SU-DHL-6 (cell line): ENCODE measurements at regions not wholly inside any gene's neighbourhood (a gene's known extent, or its start where the extent isn't known, plus 50 kb on each side); places are given as distances from the start of the nearest gene placed in this dataset.

Experiments
- H2AFZ ChIP-seq: fragments of 200-600 bp; sonication (generic); 2 replicates; pipeline ENCODE4 v1.6.1; 2014; ENCODE audit warnings: low read depth, mild to moderate bottlenecking, moderate library complexity, mixed read lengths, antibody characterized with exemption, low read length; ENCODE audit not compliant: severe bottlenecking
- H3F3A ChIP-seq: fragments of 200-600 bp; shearing (Covaris generic); 2 replicates; pipeline ENCODE4 v1.6.0; 2016; ENCODE audit warnings: antibody characterized with exemption, mild to moderate bottlenecking; ENCODE audit not compliant: insufficient read depth
- H3K27ac ChIP-seq: fragments of 200-600 bp; sonication (generic); 2 replicates; pipeline ENCODE4 v1.5.1; 2016; ENCODE audit warnings: low read depth, mild to moderate bottlenecking, low read length, moderate library complexity, mixed read lengths
- H3K27me3 ChIP-seq: fragments of 200-600 bp; sonication (generic), shearing (Covaris generic); 2 replicates; pipeline ENCODE4 v1.6.0; 2014; ENCODE audit warnings: mild to moderate bottlenecking, low read length
- H3K36me3 ChIP-seq: fragments of 200-600 bp; sonication (generic); 2 replicates; pipeline ENCODE4 v1.6.1; 2014; ENCODE audit warnings: mild to moderate bottlenecking, low read length, mixed read lengths
- H3K4me2 ChIP-seq: fragments of 300-600, 200-600 bp; shearing (Covaris generic), sonication (generic); 2 replicates; pipeline ENCODE4 v1.6.0; 2014; ENCODE audit warnings: low read length, low read depth, mild to moderate bottlenecking; ENCODE audit not compliant: poor library complexity, severe bottlenecking
- H3K4me3 ChIP-seq: fragments of 200-600 bp; sonication (generic); 2 replicates; pipeline ENCODE4 v1.5.1; 2014; ENCODE audit warnings: antibody characterized with exemption, low read length, mild to moderate bottlenecking, mixed read lengths; ENCODE audit not compliant: insufficient read depth, poor library complexity, severe bottlenecking
- H3K79me2 ChIP-seq: fragments of 200-600 bp; sonication (generic); 2 replicates; pipeline ENCODE4 v1.6.1; 2014; ENCODE audit warnings: mild to moderate bottlenecking, low read length, moderate library complexity; ENCODE audit not compliant: insufficient read depth
- H3K9ac ChIP-seq: fragments of 200-600 bp; sonication (generic); 2 replicates; pipeline ENCODE4 v1.7.0; 2014; ENCODE audit warnings: mild to moderate bottlenecking, low read length
- H3K9me2 ChIP-seq: fragments of 200-600 bp; sonication (generic); replicated peaks from 2 replicates; pipeline ENCODE4 v1.6.1; 2014; ENCODE audit warnings: low read length; ENCODE audit not compliant: insufficient read depth
- H3K9me3 ChIP-seq: fragments of 200-600 bp; sonication (generic); 2 replicates; pipeline ENCODE4 v1.6.1; 2014; ENCODE audit warnings: low read length, mixed read lengths; ENCODE audit not compliant: insufficient read depth
- H4K20me1 ChIP-seq: fragments of 200-600 bp; sonication (generic); 2 replicates; pipeline ENCODE4 v1.6.1; 2014; ENCODE audit warnings: low read depth, mild to moderate bottlenecking, antibody characterized with exemption, low read length, moderate library complexity, mixed read lengths
- CTCF ChIP-seq: fragments of 200-600 bp; sonication (generic); IDR thresholded peaks from one replicate; pipeline ENCODE4 v1.5.1; 2017; ENCODE audit warnings: antibody characterized with exemption, mild to moderate bottlenecking, low read length, moderate library complexity; ENCODE audit not compliant: insufficient read depth, poor library complexity, severe bottlenecking
- EZH2phosphoT487 ChIP-seq: fragments of 200-600 bp; sonication (generic), shearing (Covaris generic); conservative IDR thresholded peaks from 2 replicates; pipeline ENCODE4 v1.6.1; 2018; ENCODE audit warnings: mild to moderate bottlenecking, antibody characterized with exemption, low read length, moderate library complexity, mixed read lengths

- TF ChIP-seq CTCF (no peak), EZH2phosphoT487 (no peak)
- Histone ChIP-seq H3F3A (no peaks in the 10 kb centered on the region), H3K9ac (no peak overlapping the region), H3K9me2 (no peaks in the 10 kb centered on the region), H2AFZ (no peak overlapping the region), H3K27ac (no peak overlapping the region), H3K4me3 (no peak overlapping the region), H3K4me2 (no peak overlapping the region), H3K27me3 (no peaks in the 10 kb centered on the region), H4K20me1 (no peaks in the 10 kb centered on the region), H3K36me3 (no peaks in the 10 kb centered on the region), H3K79me2 (no peaks in the 10 kb centered on the region), H3K9me3 (no peaks in the 10 kb centered on the region)
Measured at GRCh38 chr3:106510206-106510605, 641.4 kb upstream of the CBLB start.

GRCh38 chr3:106512846-106513245, 644.0 kb upstream of the CBLB start:
- H3K9me2 ChIP-seq: no peaks in the 10 kb centered on the region
- H3K27ac ChIP-seq: no peak overlapping the region
- no peak for TF ChIP-seq CTCF
- TF ChIP-seq EZH2phosphoT487: no peak
- no peaks in the 10 kb centered on the region for H4K20me1 ChIP-seq
- H3K9me3 ChIP-seq: no peaks in the 10 kb centered on the region
- H3F3A ChIP-seq: no peaks in the 10 kb centered on the region
- no peaks in the 10 kb centered on the region for H3K36me3 ChIP-seq
- no peak overlapping the region for H3K4me2 ChIP-seq
- H2AFZ ChIP-seq: no peak overlapping the region
- no peak overlapping the region for H3K9ac ChIP-seq
- no peaks in the 10 kb centered on the region for H3K27me3 ChIP-seq
- no peak overlapping the region for H3K4me3 ChIP-seq
- no peaks in the 10 kb centered on the region for H3K79me2 ChIP-seq

GRCh38 chr3:106514431-106514830, 645.6 kb upstream of the CBLB start:
- H3K36me3 ChIP-seq: no peaks in the 10 kb centered on the region
- H3F3A ChIP-seq: no peaks in the 10 kb centered on the region
- peak overlapping the region; percentile 42 for H2AFZ ChIP-seq
- H3K27ac ChIP-seq: no peak overlapping the region
- no peak overlapping the region for H3K9ac ChIP-seq
- no peaks in the 10 kb centered on the region for H3K9me3 ChIP-seq
- H3K79me2 ChIP-seq: no peaks in the 10 kb centered on the region
- H3K27me3 ChIP-seq: no peaks in the 10 kb centered on the region
- H3K9me2 ChIP-seq: no peaks in the 10 kb centered on the region
- no peak overlapping the region for H3K4me3 ChIP-seq
- H4K20me1 ChIP-seq: no peaks in the 10 kb centered on the region
- TF ChIP-seq CTCF (no peak), EZH2phosphoT487 (no peak)
- no peak overlapping the region for H3K4me2 ChIP-seq

GRCh38 chr3:106518516-106518915, 649.7 kb upstream of the CBLB start:
- TF ChIP-seq EZH2phosphoT487 (no peak), CTCF (no peak)
- no peaks in the 10 kb centered on the region for H3K79me2 ChIP-seq
- H3K9ac ChIP-seq: no peak overlapping the region
- no peaks in the 10 kb centered on the region for H3K36me3 ChIP-seq
- H4K20me1 ChIP-seq: no peaks in the 10 kb centered on the region
- H3K27me3 ChIP-seq: no peaks in the 10 kb centered on the region
- no peak overlapping the region for H3K4me3 ChIP-seq
- H3K9me2 ChIP-seq: no peaks in the 10 kb centered on the region
- no peaks in the 10 kb centered on the region for H3F3A ChIP-seq
- no peak overlapping the region for H2AFZ ChIP-seq
- no peak overlapping the region for H3K4me2 ChIP-seq
- no peak overlapping the region for H3K27ac ChIP-seq
- no peaks in the 10 kb centered on the region for H3K9me3 ChIP-seq
